T-helper 2 cell (primary cell): ENCODE measurements at regions not wholly inside any gene's neighbourhood (a gene's known extent, or its start where the extent isn't known, plus 50 kb on each side); places are given as distances from the start of the nearest gene placed in this dataset.

Experiments used
- DNase-seq, 5 experiments: peaks; one replicate each; pipeline versions ENCODE4 v3.0.0 to v3.0.0-alpha.2; 2012 to 2022

GRCh38 chr18:44258086-44258485 lies 422.6 kb upstream of the SETBP1 start:
- no peak for DNase-seq

DNA sequence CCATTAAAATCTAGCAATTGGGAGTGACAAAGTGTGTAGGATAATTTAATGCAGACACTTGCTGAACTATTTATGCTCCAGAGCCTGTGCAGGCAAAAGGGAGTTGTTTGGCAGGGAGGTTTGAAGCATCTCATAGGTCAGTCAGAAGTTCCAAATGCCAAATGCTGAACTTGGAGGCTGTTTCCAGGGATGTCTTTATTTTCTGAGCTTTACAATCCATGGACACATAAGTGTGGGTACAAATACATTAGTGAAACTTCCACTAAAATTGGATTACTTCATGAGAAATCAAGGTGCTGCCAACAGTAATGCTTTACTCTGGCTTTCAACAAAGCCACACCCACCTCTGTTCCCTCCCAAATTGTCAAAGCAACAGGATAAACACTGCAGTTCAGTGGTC lies 422.1 kb upstream of the SETBP1 start:
- no peak for DNase-seq

GRCh38 chr18:44259610-44260009 lies 421.1 kb upstream of the SETBP1 start:
- DNase-seq, result no peak

GRCh38 chr18:44265437-44265836 lies 415.3 kb upstream of the SETBP1 start:
- DNase-seq, result no peak

DNA sequence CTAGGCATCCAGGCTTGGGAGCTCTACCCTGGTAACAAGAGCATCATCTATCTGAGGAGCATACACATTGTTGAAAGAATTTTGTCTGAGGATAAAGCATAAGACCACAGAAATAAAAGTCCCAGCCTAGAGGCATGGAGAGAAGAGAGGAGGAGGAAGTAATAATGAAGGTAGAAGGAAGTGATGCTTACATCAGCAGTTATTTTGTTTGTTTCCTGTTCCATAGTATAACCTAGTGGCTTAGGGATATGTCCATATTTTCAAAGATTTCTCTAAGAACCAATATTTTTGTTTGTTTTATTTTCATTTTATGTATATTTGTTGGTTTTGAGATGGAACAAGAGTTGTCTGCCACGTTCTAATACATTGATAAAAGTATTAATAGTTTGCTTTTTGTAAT lies 407.4 kb upstream of the SETBP1 start:
- DNase-seq, result no peak

DNA sequence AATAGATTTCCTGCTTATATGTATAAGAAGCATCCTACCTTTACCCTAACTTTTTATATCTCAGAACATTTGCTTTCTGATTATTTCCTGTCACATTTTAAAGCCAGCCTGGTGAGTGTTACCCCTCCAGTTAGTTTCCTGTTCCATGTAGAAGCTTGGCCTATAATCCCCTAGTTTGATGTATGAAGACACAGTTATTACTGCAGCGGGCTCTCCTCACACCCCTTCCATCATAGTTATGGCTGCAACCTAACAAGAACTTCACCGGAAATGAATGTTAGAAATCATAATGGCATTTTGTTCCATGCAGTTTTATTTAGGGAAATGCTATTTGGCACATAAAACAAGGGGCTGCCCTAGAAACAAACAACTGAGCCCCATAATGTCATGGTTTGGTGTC lies 400.2 kb upstream of the SETBP1 start:
- DNase-seq, result no peak

- DNase-seq, result no peak
Measured at GRCh38 chr18:44286049-44286448, 394.6 kb upstream of the SETBP1 start.

DNA sequence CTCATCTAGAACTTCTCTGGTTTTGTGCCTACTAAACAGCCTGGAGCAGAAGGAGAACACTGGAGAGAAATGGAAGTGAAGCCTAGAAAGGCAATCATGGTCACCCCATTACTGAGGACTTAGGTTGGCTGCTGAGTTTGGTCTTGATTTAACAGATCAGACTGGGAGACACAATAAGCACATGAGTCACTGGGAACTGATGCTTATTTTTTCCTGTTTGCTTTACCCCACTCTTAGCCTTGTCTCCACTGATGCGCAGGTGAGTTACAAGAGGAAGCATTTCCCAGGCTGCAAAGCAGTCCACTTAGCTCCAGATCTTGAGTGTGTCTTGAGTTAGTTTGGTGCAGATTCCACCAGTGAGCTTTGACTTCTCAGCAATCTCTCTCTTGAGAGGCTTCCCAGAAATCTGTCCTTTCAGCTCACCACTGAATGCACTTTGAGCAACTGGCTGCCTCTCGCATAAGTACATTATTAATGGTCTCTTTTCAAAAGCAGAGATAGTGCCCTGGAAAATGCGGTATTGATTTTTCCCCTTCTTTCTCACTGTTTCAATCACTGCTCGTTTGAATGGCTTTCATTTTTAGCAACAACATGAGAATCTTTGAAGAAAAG lies 390.2 kb upstream of the SETBP1 start:
- no peak for DNase-seq

GRCh38 chr18:44298566-44298965 lies 382.1 kb upstream of the SETBP1 start:
- no peak for DNase-seq

DNA sequence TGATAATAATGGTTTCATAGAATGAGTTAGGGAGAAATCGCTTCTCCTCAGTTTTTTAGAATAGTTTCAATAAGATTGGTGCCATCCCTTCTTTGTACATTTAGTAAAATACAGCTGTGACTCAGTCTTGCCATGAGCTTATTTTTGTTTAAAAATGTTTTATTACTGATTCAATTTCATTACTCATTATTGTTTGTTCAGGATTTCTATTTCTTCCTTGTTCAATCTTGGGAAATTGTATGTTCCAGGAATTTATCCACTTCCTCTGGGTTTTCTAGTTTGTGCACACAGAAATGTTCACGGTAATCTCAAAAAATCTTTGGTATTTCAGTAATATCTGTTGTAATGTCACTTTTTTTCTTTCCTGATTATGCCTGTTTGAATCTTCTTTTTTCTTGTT lies 371.5 kb upstream of the SETBP1 start:
- DNase-seq, result no peak

DNA sequence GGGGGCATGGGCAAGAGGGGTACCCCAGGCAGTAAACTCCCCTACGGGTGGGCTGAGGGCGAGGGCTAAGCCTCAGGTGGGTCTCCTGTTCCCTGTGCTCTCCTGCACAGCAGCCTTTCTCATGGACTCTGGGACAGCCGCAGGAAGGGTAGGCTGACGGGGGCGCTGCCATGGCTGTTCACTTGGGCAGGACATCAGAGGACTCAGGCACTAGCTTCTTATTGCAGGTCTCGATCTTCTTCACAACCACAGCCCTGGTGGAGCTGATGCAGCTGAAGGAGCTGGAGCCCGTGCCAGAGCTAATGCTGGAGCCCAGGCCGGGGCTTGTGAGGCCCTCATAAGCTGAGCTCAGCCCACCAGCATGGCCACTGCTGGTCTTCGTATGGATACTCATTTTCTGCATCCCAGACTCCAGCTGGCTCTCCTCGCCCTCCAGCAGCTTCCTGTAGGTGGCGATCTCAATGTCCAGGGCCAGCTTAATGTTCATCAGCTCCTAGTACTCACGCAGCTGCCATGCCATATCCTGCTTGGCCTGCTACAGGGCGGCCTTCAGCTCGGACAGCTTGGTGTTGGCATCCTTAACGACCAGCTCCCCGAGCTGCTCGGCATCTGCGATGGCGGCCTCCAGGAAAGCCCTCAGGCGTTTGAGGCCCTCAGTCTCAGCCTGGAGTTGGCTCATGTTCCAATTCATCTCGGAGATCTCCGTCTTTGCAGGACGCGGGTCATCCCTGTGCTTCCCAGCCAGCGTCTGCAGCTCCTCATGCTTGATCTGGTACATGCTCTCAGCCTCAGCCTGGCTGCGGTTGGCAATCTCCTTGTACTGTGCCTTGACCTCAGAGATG lies 359.8 kb upstream of the SETBP1 start:
- no peak for DNase-seq

DNA sequence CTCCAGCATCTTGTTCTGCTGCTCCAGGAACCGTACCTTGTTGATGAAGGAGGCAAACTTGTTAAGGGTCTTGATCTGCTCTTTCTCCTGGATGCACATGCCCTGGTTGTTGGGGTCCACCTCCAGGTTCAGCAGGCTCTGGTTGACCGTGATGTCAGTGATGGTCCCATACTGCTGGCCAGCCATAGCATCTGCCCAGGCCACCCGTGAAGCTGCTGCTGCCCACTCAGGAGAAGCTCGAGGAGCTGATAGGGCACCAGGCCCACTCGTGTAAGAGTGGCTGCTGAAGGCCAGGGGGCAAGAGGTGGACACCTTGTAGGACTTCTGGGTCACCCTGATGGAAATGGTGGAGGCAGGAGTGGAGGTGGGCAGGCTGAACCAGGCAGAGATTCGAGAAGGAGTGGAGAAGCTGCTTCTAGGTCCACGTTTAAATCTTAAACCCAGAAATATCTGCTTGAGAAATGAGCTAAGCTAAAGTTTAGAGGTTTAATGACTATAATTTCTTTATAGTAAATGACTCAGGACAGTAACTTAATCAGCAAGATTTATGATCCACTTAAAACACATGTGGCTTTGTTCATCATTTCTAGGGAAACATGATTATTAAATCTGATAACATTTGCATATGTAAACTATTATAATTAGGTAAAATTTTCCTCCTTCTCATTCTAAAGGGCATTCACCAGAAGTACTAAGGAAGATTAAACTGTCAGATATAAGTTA lies 358.7 kb upstream of the SETBP1 start:
- no peak for DNase-seq

DNA sequence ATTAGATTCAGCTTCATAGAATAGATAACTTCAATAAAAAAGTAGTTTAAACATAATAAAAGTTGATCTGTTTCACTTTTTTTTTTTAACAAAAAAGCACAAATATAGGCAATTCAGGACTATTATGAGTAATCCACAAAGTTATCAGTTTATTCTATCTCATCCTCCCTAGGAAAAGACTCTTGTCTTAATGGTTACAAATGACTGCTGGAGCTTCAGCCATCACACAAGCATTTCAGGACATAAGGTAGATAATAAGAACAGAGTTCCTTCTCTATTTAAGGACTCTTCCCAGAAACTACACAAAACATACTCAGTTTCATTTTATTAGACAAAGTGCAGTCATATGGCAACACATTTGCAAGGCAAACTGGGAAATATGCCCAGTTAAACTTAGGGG lies 357.6 kb upstream of the SETBP1 start:
- DNase-seq, result no peak

DNA sequence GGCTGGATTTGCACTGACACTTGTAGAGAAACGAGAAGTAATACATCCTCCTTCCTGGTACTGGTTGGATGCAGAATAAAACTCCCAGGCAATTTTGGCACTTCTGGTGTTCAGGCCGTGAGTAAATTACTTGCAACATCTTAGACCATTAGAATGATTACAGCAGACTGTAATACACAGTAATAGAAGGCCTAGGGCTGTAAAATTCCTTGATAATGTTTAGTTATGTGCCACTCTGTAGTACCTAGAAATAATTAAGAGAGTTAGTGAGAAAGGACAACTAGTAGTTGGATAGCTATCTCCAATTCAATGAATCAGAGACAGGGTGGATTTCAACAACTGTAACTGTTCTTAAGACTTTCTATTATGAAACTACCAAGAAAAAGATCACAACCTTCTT lies 356.3 kb upstream of the SETBP1 start:
- DNase-seq, result no peak

GRCh38 chr18:44325903-44326635 lies 354.6 kb upstream of the SETBP1 start:
- DNase-seq, result peak in 1 of 5 experiments; percentile 23

DNA sequence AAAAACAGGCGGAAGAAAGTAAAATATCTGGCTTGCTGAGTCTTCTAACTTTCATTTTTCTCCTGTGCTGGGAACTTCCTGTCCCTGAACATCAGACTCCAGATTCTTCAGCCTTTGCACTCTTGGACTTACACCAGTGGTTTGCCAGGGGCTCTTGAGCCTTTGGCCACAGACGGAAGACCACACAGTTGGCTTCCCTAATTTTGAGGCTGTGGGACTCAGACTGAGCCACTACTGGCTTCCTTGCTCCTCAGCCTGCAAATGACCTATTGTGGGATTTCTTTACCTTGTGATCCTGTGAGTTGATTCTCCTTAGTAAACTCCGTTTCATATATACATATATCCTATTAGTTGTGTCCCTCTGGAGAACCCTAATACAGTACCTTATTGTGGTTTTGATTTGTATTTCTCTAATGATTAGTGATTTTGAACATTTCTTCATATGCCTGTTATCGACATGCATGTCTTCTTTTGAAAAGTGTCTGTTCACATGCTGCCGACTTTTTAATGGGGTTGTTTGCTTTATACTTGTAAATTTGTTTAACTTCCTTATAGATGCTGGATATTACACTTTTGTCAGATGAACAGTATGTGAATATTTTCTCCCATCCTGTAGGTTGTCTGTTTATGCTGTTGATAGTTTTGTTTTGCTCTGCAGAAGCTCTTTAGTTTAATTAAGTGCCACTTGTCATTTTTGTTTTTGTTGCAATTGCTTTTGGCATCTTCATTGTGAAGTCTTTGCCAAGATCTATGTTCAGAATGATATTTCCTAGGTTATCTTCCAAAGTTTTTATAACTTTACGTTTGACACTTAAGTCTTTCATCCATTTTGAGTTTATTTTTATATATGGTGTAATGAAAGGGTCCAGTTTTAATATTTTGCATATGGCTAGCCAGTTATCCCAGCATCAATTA lies 348.8 kb upstream of the SETBP1 start:
- DNase-seq, result no peak

DNA sequence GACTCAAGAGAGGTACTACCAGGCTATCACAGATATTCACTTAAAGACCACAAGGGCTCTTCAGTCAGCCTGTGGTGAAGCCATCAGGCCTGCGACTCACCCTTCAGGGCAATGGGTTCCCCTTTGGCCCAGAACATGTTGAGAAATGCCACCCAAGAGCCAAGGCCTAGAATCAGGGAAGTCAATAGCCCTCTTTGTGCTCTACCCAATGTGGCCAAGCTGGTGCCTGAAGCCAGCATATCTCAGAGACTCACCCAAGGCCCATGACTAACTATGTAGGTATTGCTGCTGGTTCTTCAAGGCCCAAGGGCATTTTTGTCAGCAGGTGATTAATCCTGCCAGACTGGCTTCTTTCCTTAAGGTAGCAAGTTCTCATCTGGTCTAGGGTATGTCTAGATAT lies 338.9 kb upstream of the SETBP1 start:
- no peak for DNase-seq

DNA sequence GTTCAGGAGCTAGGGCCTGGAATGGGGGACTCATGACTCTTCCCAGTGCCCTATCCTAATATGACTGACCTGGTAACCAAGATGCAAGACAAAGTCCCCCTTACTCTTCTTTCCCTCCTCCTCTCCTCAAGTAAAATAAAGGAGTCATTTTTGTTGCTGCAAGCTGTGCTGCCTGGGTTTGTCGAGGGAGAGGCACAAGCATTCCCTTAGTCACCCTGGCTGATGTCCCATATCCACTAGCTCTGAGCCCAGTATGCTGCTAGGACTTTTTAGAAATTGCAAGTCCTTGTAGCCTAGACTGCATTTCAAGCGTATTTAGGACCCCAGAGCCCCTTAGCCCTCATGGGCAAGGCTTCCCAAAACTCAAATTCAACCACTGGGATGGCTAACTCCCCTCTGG lies 338.5 kb upstream of the SETBP1 start:
- no peak for DNase-seq

GRCh38 chr18:44342946-44343345 lies 337.7 kb upstream of the SETBP1 start:
- no peak for DNase-seq

GRCh38 chr18:44343570-44343969 lies 337.1 kb upstream of the SETBP1 start:
- DNase-seq, result no peak

GRCh38 chr18:44356566-44357157 lies 324.0 kb upstream of the SETBP1 start:
- DNase-seq, result no peak

GRCh38 chr18:44358402-44358801 lies 322.3 kb upstream of the SETBP1 start:
- DNase-seq, result no peak
